ENCODE measurements at regions not wholly inside any gene's neighbourhood (a gene's known extent, or its start where the extent isn't known, plus 50 kb on each side); places are given as distances from the start of the nearest gene placed in this dataset.

DNA sequence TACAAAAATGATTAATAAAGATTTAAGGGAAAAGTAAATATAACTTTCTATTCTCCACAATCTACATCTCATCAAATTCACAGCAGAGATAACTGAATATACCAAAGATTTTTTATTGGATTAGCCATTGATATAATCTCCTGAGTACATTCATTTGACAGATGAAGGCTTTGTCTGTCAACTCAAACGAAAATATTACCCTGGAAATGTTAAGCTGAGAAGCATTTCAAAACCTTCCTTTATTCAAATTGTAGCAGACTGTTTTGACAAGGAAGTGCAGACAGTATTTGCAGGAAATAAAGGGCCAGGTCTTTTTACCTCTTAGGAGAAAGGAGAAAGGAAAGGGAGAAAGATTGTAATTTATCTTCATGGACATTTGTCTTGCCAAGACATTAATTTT, 473.5 kb downstream of the TMEM182 start:
- Histone ChIP-seq H3K36me3 (ENCODE audit: control insufficient read depth in 2 of 2, insufficient read depth in 2 of 2, low read length in 1 of 2) (no peaks in the 10 kb centered on the region), H3K4me3 (ENCODE audit: low read length in 2 of 2) (no peak overlapping the region), H3K27me3 (ENCODE audit: control insufficient read depth in 2 of 2, insufficient read depth in 1 of 2, low read length in 1 of 2) (no peaks in the 10 kb centered on the region), H3K27ac (ENCODE audit: low read depth in 1 of 2, low read length in 1 of 2) (no peak overlapping the region), H3K9me3 (ENCODE audit: control insufficient read depth in 2 of 2, insufficient read depth in 1 of 2, low read length in 1 of 2) (no peaks in the 10 kb centered on the region), H3K4me1 (ENCODE audit: control insufficient read depth in 2 of 2, insufficient read depth in 2 of 2, low read length in 2 of 2) (no peaks in the 10 kb centered on the region)
- WGBS: 10% methylated on average over 1 of the region's 1 CpG
- no peak for DNase-seq (ENCODE audit: low read depth in 6 of 9, low spot score in 9 of 9)

DNA sequence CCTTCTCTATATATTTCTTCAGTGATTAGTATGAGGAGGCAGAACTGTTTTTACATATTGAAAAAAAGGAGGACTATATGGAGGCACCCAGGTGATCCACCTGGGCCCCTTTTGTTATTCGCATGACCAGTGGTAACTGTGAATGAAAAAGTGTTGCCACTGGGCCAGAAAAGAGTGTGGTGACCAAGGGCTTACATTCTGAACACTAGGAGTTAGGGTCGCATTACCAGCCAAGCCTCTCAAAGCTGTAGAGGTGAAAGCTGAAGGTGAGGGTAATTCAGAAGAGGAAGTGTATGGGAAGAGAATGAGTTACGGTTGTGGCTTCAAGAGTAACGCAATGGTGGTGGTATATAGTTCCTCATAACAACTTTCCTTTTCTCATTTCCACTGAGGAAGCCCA, 487.6 kb downstream of the TMEM182 start:
- DNase-seq (ENCODE audit: low read depth in 6 of 9, low spot score in 9 of 9): no peak
- no peaks in the 10 kb centered on the region for H3K36me3 ChIP-seq (ENCODE audit: control insufficient read depth in 2 of 2, insufficient read depth in 2 of 2, low read length in 1 of 2)
- no peaks in the 10 kb centered on the region for H3K9me3 ChIP-seq (ENCODE audit: control insufficient read depth in 2 of 2, insufficient read depth in 1 of 2, low read length in 1 of 2)
- H3K27ac ChIP-seq (ENCODE audit: low read depth in 1 of 2, low read length in 1 of 2): no peak overlapping the region
- WGBS: 74% methylated on average over 4 of the region's 4 CpGs
- H3K27me3 ChIP-seq (ENCODE audit: control insufficient read depth in 2 of 2, insufficient read depth in 1 of 2, low read length in 1 of 2): no peaks in the 10 kb centered on the region
- no peaks in the 10 kb centered on the region for H3K4me1 ChIP-seq (ENCODE audit: control insufficient read depth in 2 of 2, insufficient read depth in 2 of 2, low read length in 2 of 2)
- no peak overlapping the region for H3K4me3 ChIP-seq (ENCODE audit: low read length in 2 of 2)

- Histone ChIP-seq H3K36me3 (ENCODE audit: control insufficient read depth in 2 of 2, insufficient read depth in 2 of 2, low read length in 1 of 2) (no peaks in the 10 kb centered on the region), H3K4me3 (ENCODE audit: low read length in 2 of 2) (no peak overlapping the region), H3K4me1 (ENCODE audit: control insufficient read depth in 2 of 2, insufficient read depth in 2 of 2, low read length in 2 of 2) (no peaks in the 10 kb centered on the region), H3K9me3 (ENCODE audit: control insufficient read depth in 2 of 2, insufficient read depth in 1 of 2, low read length in 1 of 2) (no peaks in the 10 kb centered on the region), H3K27ac (ENCODE audit: low read depth in 1 of 2, low read length in 1 of 2) (no peak overlapping the region), H3K27me3 (ENCODE audit: control insufficient read depth in 2 of 2, insufficient read depth in 1 of 2, low read length in 1 of 2) (no peaks in the 10 kb centered on the region)
- 84% methylated on average over 3 of the region's 3 CpGs for WGBS
- no peak for DNase-seq (ENCODE audit: low read depth in 6 of 9, low spot score in 9 of 9)
Measured at GRCh38 chr2:103252781-103253180, 490.9 kb downstream of the TMEM182 start.

- no peak overlapping the region for H3K27ac ChIP-seq (ENCODE audit: low read depth in 1 of 2, low read length in 1 of 2)
- 86% methylated on average over 5 of the region's 5 CpGs for WGBS
- no peak for DNase-seq (ENCODE audit: low read depth in 6 of 9, low spot score in 9 of 9)
- H3K9me3 ChIP-seq (ENCODE audit: control insufficient read depth in 2 of 2, insufficient read depth in 1 of 2, low read length in 1 of 2): no peaks in the 10 kb centered on the region
- no peaks in the 10 kb centered on the region for H3K36me3 ChIP-seq (ENCODE audit: control insufficient read depth in 2 of 2, insufficient read depth in 2 of 2, low read length in 1 of 2)
- no peak overlapping the region for H3K4me3 ChIP-seq (ENCODE audit: low read length in 2 of 2)
- no peaks in the 10 kb centered on the region for H3K27me3 ChIP-seq (ENCODE audit: control insufficient read depth in 2 of 2, insufficient read depth in 1 of 2, low read length in 1 of 2)
- H3K4me1 ChIP-seq (ENCODE audit: control insufficient read depth in 2 of 2, insufficient read depth in 2 of 2, low read length in 2 of 2): no peaks in the 10 kb centered on the region
Measured at GRCh38 chr2:103254611-103255010, 492.8 kb downstream of the TMEM182 start.

DNA sequence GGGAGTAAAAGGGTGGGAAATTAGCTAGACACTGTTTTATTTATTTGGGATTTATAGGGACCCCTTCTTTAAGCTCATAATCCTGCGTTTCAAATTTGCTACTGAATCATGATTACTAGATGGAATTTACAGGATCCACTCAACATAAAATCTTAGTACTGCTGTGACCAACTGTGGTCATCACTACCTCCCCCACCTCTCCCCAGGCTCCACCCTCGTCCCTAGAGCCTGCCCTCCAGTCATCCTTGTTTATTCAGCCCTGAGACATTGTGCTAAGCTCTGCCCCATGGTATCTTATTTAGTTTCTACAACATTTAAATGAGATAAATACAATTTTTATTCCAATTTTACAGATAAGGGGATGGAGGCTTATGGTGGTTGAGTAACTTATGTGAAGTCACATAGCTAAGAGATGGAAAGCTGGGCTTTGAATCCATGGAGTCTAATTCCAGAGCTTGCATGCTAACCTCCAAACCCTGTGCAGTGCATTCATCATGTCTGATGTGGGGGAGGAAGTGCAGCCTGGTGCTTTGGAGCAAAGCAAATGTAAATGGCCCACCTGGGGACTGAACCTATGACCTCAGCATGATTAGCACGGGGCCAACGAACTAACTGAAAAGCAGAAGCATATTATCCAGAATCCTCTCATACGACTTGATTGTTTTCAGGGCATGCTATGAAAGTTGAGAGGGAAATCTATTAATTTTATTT, 502.4 kb downstream of the TMEM182 start:
- Histone ChIP-seq H3K4me1 (ENCODE audit: control insufficient read depth in 2 of 2, insufficient read depth in 2 of 2, low read length in 2 of 2) (no peaks in the 10 kb centered on the region), H3K9me3 (ENCODE audit: control insufficient read depth in 2 of 2, insufficient read depth in 1 of 2, low read length in 1 of 2) (no peaks in the 10 kb centered on the region), H3K27ac (ENCODE audit: low read depth in 1 of 2, low read length in 1 of 2) (no peak overlapping the region), H3K36me3 (ENCODE audit: control insufficient read depth in 2 of 2, insufficient read depth in 2 of 2, low read length in 1 of 2) (no peaks in the 10 kb centered on the region), H3K4me3 (ENCODE audit: low read length in 2 of 2) (no peak overlapping the region), H3K27me3 (ENCODE audit: control insufficient read depth in 2 of 2, insufficient read depth in 1 of 2, low read length in 1 of 2) (no peaks in the 10 kb centered on the region)
- WGBS: 77% methylated on average over 5 of the region's 5 CpGs
- no peak for DNase-seq (ENCODE audit: low read depth in 6 of 9, low spot score in 9 of 9)

GRCh38 chr2:103265521-103265920, 503.7 kb downstream of the TMEM182 start:
- 96% methylated on average over 8 of the region's 8 CpGs for WGBS
- Histone ChIP-seq H3K27me3 (ENCODE audit: control insufficient read depth in 2 of 2, insufficient read depth in 1 of 2, low read length in 1 of 2) (no peaks in the 10 kb centered on the region), H3K4me3 (ENCODE audit: low read length in 2 of 2) (no peak overlapping the region), H3K27ac (ENCODE audit: low read depth in 1 of 2, low read length in 1 of 2) (no peak overlapping the region), H3K36me3 (ENCODE audit: control insufficient read depth in 2 of 2, insufficient read depth in 2 of 2, low read length in 1 of 2) (no peaks in the 10 kb centered on the region), H3K4me1 (ENCODE audit: control insufficient read depth in 2 of 2, insufficient read depth in 2 of 2, low read length in 2 of 2) (no peaks in the 10 kb centered on the region), H3K9me3 (ENCODE audit: control insufficient read depth in 2 of 2, insufficient read depth in 1 of 2, low read length in 1 of 2) (no peaks in the 10 kb centered on the region)
- no peak for DNase-seq (ENCODE audit: low read depth in 6 of 9, low spot score in 9 of 9)

DNA sequence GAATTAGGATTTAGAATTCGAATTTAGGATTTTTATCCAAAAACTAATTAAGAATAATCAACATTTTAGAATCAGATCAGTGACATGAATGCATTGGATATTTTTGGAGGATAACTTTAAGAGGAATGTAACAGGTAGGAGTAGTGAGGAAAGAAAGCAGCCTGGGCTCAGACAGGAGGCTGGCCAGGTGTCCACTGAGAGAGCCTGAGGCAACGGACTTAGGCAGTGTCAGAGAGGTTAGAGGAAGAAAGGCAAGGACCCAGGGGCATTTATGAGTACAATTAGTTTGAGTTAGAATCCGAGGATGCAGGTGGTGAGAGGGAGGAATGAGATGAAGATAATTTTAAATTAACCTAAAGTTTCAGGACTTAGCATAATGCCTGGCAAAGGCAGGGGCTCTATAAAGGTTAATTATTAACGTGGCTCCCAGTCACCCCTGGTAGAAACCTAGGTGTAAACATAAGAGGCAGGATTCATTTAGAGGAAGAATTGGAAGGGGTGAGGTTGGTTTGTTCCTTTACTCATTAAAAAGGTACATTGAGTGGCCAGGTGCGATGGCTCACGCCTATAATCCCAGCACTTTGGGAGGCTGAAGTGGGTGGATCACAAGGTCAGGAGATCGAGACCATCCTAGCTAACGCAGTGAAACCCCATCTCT, 507.1 kb downstream of the TMEM182 start:
- WGBS: 89% methylated on average over 8 of the region's 8 CpGs
- Histone ChIP-seq H3K4me3 (ENCODE audit: low read length in 2 of 2) (no peak overlapping the region), H3K36me3 (ENCODE audit: control insufficient read depth in 2 of 2, insufficient read depth in 2 of 2, low read length in 1 of 2) (no peaks in the 10 kb centered on the region), H3K4me1 (ENCODE audit: control insufficient read depth in 2 of 2, insufficient read depth in 2 of 2, low read length in 2 of 2) (no peaks in the 10 kb centered on the region), H3K9me3 (ENCODE audit: control insufficient read depth in 2 of 2, insufficient read depth in 1 of 2, low read length in 1 of 2) (no peaks in the 10 kb centered on the region), H3K27ac (ENCODE audit: low read depth in 1 of 2, low read length in 1 of 2) (no peak overlapping the region), H3K27me3 (ENCODE audit: control insufficient read depth in 2 of 2, insufficient read depth in 1 of 2, low read length in 1 of 2) (no peaks in the 10 kb centered on the region)
- DNase-seq (ENCODE audit: low read depth in 6 of 9, low spot score in 9 of 9): no peak

DNA sequence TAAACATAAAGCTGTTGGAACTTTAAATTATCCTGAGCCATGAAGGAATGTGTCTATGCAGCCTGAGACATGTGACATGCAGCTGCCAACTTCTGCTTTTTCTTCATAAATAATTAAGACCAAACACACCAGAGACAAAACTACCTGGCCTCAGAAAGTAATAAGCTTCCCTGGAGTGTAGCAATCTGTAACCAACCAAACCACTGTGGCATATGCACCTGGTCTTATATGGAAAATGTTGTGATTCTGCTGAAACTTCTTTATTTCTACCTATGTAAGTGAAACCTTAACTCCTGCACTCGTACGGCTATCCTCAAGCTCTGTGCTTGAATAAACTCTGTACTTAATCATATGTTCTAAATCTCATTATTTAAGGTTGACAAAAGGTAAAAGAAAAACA, 515.0 kb downstream of the TMEM182 start:
- H3K4me1 ChIP-seq (ENCODE audit: control insufficient read depth in 2 of 2, insufficient read depth in 2 of 2, low read length in 2 of 2): no peaks in the 10 kb centered on the region
- no peaks in the 10 kb centered on the region for H3K27me3 ChIP-seq (ENCODE audit: control insufficient read depth in 2 of 2, insufficient read depth in 1 of 2, low read length in 1 of 2)
- H3K9me3 ChIP-seq (ENCODE audit: control insufficient read depth in 2 of 2, insufficient read depth in 1 of 2, low read length in 1 of 2): no peaks in the 10 kb centered on the region
- H3K36me3 ChIP-seq (ENCODE audit: control insufficient read depth in 2 of 2, insufficient read depth in 2 of 2, low read length in 1 of 2): no peaks in the 10 kb centered on the region
- DNase-seq (ENCODE audit: low read depth in 6 of 9, low spot score in 9 of 9): no peak
- H3K4me3 ChIP-seq (ENCODE audit: low read length in 2 of 2): no peak overlapping the region
- no peak overlapping the region for H3K27ac ChIP-seq (ENCODE audit: low read depth in 1 of 2, low read length in 1 of 2)
- WGBS: 92% methylated on average over 2 of the region's 2 CpGs

GRCh38 chr2:103284750-103285149, 522.9 kb downstream of the TMEM182 start:
- DNase-seq (ENCODE audit: low read depth in 6 of 9, low spot score in 9 of 9): no peak
- Histone ChIP-seq H3K27me3 (ENCODE audit: control insufficient read depth in 2 of 2, insufficient read depth in 1 of 2, low read length in 1 of 2) (no peaks in the 10 kb centered on the region), H3K4me3 (ENCODE audit: low read length in 2 of 2) (no peak overlapping the region), H3K27ac (ENCODE audit: low read depth in 1 of 2, low read length in 1 of 2) (no peak overlapping the region), H3K4me1 (ENCODE audit: control insufficient read depth in 2 of 2, insufficient read depth in 2 of 2, low read length in 2 of 2) (no peaks in the 10 kb centered on the region), H3K9me3 (ENCODE audit: control insufficient read depth in 2 of 2, insufficient read depth in 1 of 2, low read length in 1 of 2) (no peaks in the 10 kb centered on the region), H3K36me3 (ENCODE audit: control insufficient read depth in 2 of 2, insufficient read depth in 2 of 2, low read length in 1 of 2) (no peaks in the 10 kb centered on the region)
- 84% methylated on average over 4 of the region's 4 CpGs for WGBS

Measured in thymus (tissue), 11 donors.